ENCODE measurements at regions not wholly inside any gene's neighbourhood (a gene's known extent, or its start where the extent isn't known, plus 50 kb on each side); places are given as distances from the start of the nearest gene placed in this dataset.

DNA sequence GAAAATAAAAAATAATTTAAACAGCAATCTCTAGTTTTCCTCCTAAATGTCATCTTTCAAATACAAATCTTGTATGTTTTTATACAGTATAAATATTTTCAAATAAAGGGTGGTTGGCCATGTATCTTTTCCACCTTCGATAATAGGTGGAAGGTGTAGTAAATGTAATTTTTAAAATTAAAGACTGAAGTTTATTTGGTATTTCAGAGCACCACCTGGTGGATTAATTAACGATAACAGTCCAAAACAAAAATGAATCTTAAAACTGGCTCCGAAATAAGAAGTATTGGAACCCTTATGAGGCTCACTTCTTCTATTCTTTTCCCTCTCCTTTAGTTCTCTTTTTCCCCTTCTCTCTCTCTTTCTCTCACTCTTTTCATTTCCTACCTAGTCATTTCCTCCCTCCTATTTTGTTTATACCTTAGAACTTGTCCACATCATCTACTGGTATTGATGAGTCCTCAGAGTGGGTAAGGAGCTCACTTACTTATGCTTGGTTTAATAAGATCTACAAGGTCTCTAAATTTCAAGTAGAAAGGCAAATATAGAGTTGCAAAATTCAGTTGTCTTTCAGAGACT, 82.9 kb upstream of the EXOC1L start:
- ATAC-seq (ENCODE audit: low FRiP score) (no peak), DNase-seq (ENCODE audit: low spot score) (no peak)
- TF ChIP-seq, protein P1, sequence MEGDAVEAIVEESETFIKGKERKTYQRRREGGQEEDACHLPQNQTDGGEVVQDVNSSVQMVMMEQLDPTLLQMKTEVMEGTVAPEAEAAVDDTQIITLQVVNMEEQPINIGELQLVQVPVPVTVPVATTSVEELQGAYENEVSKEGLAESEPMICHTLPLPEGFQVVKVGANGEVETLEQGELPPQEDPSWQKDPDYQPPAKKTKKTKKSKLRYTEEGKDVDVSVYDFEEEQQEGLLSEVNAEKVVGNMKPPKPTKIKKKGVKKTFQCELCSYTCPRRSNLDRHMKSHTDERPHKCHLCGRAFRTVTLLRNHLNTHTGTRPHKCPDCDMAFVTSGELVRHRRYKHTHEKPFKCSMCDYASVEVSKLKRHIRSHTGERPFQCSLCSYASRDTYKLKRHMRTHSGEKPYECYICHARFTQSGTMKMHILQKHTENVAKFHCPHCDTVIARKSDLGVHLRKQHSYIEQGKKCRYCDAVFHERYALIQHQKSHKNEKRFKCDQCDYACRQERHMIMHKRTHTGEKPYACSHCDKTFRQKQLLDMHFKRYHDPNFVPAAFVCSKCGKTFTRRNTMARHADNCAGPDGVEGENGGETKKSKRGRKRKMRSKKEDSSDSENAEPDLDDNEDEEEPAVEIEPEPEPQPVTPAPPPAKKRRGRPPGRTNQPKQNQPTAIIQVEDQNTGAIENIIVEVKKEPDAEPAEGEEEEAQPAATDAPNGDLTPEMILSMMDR (IDR thresholded peaks at IDR 0.05), result no peak

DNA sequence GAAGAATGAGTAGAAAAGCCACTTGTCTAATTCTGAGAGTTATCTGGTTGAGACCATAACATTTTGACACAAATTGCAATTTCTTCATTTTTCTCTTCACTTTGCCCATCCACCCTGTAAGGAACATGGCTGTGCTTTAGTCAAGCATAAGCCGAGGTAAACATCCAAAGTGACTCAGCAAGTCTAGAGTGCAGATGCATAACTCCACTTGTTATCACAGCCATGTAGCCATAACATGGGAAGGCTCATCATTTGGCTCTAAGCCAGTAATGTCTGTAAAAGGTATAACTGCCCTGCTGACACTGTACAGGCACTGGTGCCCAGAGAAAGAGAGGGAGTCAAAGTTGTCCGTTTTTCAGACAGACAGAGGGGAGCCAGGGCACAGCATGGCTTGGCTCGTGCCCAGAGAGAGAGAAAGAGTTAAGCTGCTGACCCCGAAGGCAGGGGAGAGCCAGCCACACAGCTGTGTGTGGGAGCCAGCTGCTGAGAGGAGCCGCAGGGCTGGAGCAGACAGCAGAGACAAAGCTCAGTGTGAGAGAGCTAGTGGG, 76.9 kb upstream of the EXOC1L start:
- ATAC-seq (ENCODE audit: low FRiP score), result no peak
- TF ChIP-seq, protein P1 (IDR thresholded peaks at IDR 0.05), result no peak

DNA sequence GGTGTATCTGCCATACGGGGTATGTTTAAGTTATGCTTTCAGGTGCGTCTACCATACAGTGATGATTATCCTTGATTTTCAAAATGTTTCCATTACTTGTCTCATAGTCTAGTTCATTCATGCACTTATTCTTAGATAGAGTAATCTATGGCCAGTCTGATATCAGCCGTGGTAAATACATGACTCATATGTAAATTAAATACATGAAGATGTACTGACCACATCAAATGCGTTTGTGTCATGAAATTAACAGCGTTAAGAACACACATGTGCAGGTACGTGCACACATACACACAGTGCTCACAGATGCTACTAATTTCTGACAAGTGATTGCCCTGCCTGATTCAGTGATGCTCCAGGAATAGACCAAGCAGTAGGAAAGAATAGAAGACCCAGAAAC, 75.2 kb upstream of the EXOC1L start:
- TF ChIP-seq, protein P1 (IDR thresholded peaks at IDR 0.05), result no peak

More for the DNA sequence above, 76.9 kb upstream of the EXOC1L start:
- DNase-seq (ENCODE audit: low spot score), result no peak

DNA sequence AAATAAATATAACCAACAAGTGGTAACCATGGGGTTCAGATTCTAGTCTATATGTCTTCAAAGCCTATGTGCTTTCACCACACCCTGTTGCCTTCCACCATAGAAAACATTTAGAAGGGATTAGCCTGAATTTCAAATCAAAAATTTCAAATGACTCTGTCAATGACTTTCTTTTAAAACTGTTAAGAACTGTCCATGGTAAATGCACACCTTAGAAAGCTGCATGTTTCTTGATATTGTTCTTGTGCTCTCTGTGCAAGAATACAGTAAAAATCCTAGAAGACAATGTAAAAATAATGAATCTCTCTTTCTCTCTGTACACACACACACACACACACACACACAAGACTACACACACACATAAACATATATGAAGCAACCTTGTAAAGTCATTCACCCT, 74.6 kb upstream of the EXOC1L start:
- TF ChIP-seq, protein P1 (IDR thresholded peaks at IDR 0.05), result no peak
- no peak for ATAC-seq (ENCODE audit: low FRiP score)
- no peak for DNase-seq (ENCODE audit: low spot score)

More for the DNA sequence above, 75.2 kb upstream of the EXOC1L start:
- ATAC-seq (ENCODE audit: low FRiP score) (no peak), DNase-seq (ENCODE audit: low spot score) (no peak)

DNA sequence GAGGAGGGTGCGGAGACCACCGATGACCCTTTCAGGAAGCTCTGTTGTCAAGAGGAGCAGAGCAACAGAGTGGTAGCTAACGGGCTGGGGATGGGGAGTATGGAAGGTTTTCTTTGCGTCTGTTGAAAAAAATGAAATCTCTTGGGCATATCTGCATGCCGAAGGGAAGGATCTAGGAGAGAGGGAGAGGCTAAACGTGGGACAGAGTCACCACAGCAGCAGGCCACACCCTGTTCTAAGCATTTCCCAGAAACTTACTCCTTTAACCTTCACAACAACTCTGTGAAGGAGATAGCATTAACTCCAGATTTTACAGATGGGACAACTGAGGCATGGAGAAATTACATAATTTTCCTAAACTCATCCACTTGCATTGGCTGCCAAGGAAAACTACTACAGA, 71.8 kb upstream of the EXOC1L start:
- DNase-seq (ENCODE audit: low spot score) (no peak), ATAC-seq (ENCODE audit: low FRiP score) (no peak)
- TF ChIP-seq, protein P1 (IDR thresholded peaks at IDR 0.05), result no peak

DNA sequence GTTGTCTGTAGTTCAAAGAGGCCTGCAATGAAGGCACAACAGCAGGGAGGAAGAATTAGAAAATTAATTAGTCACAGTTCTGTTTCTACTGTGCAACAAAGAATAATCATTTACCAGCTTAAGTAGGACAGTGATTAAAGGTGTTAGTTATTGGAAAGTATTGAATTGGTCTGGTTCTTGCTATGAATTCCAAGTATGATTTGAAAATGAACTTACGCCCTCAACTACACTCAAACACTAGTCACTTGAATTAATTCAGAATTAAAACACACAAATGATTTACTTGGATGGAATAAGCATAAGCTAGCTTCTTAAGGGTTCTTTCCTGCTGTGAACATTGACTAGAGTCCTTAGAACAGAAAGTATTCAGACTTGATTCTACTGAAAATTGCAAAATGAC, 69.9 kb upstream of the EXOC1L start:
- TF ChIP-seq, protein P1 (IDR thresholded peaks at IDR 0.05), result no peak
- ATAC-seq (ENCODE audit: low FRiP score) (no peak), DNase-seq (ENCODE audit: low spot score) (no peak)

DNA sequence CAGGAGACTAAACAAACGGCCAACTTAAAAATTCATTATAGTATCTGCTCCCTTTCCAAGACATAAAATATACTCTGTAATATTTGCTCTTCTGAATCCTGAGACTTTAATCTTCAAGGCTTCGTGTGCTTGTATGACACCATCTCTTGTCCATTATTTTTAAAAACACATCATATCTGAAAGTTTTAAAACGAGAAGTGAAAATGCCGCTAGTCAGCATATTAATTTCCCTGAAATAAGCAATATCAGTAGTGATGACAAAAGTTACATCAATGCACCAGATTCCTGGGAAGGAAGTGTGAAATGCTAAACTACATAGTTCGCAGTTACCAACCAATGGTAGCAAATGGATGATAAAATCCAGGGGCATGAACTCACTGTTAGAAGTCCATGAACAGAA, 66.8 kb upstream of the EXOC1L start:
- TF ChIP-seq, protein P1 (IDR thresholded peaks at IDR 0.05), result no peak
- ATAC-seq (ENCODE audit: low FRiP score) (no peak), DNase-seq (ENCODE audit: low spot score) (no peak)

Data from omental fat pad (tissue), 3 donors.